Progenitor cell of endocrine pancreas (in vitro differentiated cells): ENCODE measurements at regions not wholly inside any gene's neighbourhood (a gene's known extent, or its start where the extent isn't known, plus 50 kb on each side); places are given as distances from the start of the nearest gene placed in this dataset.
"Not testable (repeated sequence)": the region's sequence is repeated elsewhere in the genome, so short reads cannot be mapped to it uniquely, and the experiment has no call there.

ENCODE experiments used
- DNase-seq: peaks from one replicate; pipeline ENCODE4 v3.0.0; 2021; ENCODE audit warnings: low spot score; ENCODE audit not compliant: unreplicated experiment
- H3K27ac Mint-ChIP-seq: 2 replicates; pipeline ENCODE4 v1.8.0; 2021; ENCODE audit warnings: mild to moderate bottlenecking, moderate library complexity, mixed read lengths
- H3K27me3 Mint-ChIP-seq: 2 replicates; pipeline ENCODE4 v1.8.0; 2021; ENCODE audit warnings: mixed read lengths
- H3K36me3 Mint-ChIP-seq: 2 replicates; pipeline ENCODE4 v1.8.0; 2022; ENCODE audit warnings: mixed read lengths; ENCODE audit not compliant: insufficient read depth
- H3K4me1 Mint-ChIP-seq: 2 replicates; pipeline ENCODE4 v1.8.0; 2021; ENCODE audit warnings: low read depth, mixed read lengths
- H3K4me3 Mint-ChIP-seq: 2 replicates; pipeline ENCODE4 v1.8.0; 2021; ENCODE audit warnings: low read depth, mild to moderate bottlenecking, moderate library complexity, mixed read lengths
- H3K9me3 Mint-ChIP-seq: 2 replicates; pipeline ENCODE4 v1.8.0; 2021; ENCODE audit warnings: low read depth, mixed read lengths
- CTCF ChIP-seq: fragments of 200-600 bp; sonication (generic); IDR thresholded peaks from one replicate; pipeline ENCODE4 v1.5.0; 2021; ENCODE audit warnings: antibody characterized with exemption, mild to moderate bottlenecking; ENCODE audit not compliant: unreplicated experiment

- H3K27me3 Mint-ChIP-seq: peaks cover 2% of the 10 kb centered on the region
Measured at GRCh38 chr7:149669121-149669818, 104.1 kb downstream of the ZNF467 start.

GRCh38 chr7:149666360-149666945 is 106.9 kb downstream of the ZNF467 start:
- no peak overlapping the region for H3K4me3 Mint-ChIP-seq
- no peak for TF ChIP-seq CTCF
- H3K27me3 Mint-ChIP-seq: peaks cover 2% of the 10 kb centered on the region
- no peak overlapping the region for H3K27ac Mint-ChIP-seq
- DNase-seq: no peak
- H3K36me3 Mint-ChIP-seq: no peaks in the 10 kb centered on the region
- H3K9me3 Mint-ChIP-seq: no peaks in the 10 kb centered on the region
- no peaks in the 10 kb centered on the region for H3K4me1 Mint-ChIP-seq

More at GRCh38 chr7:149669121-149669818, 104.1 kb downstream of the ZNF467 start:
- Mint-ChIP-seq H3K9me3 (no peaks in the 10 kb centered on the region), H3K4me1 (peaks cover 11% of the 10 kb centered on the region), H3K27ac (no peak overlapping the region), H3K36me3 (no peaks in the 10 kb centered on the region), H3K4me3 (no peak overlapping the region)
- TF ChIP-seq CTCF: no peak
- no peak for DNase-seq

- not testable (repeated sequence) for H3K4me1 Mint-ChIP-seq, H3K27me3 Mint-ChIP-seq, H3K36me3 Mint-ChIP-seq, H3K27ac Mint-ChIP-seq, H3K9me3 Mint-ChIP-seq, H3K4me3 Mint-ChIP-seq, DNase-seq
Measured at GRCh38 chr7:149665618-149666017, 107.8 kb downstream of the ZNF467 start.

GRCh38 chr7:149664666-149665065 is 108.7 kb downstream of the ZNF467 start:
- no peak for DNase-seq
- TF ChIP-seq CTCF: no peak
- Mint-ChIP-seq H3K4me3 (no peak overlapping the region), H3K4me1 (no peaks in the 10 kb centered on the region), H3K27me3 (no peaks in the 10 kb centered on the region), H3K27ac (no peak overlapping the region), H3K36me3 (no peaks in the 10 kb centered on the region), H3K9me3 (peaks cover 5% of the 10 kb centered on the region)

- Mint-ChIP-seq H3K27me3 (no peaks in the 10 kb centered on the region), H3K27ac (no peak overlapping the region), H3K4me3 (no peak overlapping the region), H3K36me3 (no peaks in the 10 kb centered on the region), H3K4me1 (no peaks in the 10 kb centered on the region), H3K9me3 (peaks cover 7% of the 10 kb centered on the region)
- no peak for TF ChIP-seq CTCF
- no peak for DNase-seq
Measured at GRCh38 chr7:149664176-149664575, 109.2 kb downstream of the ZNF467 start.

GRCh38 chr7:149662591-149663095 is 110.7 kb downstream of the ZNF467 start:
- no peak overlapping the region for H3K27ac Mint-ChIP-seq

More at GRCh38 chr7:149662591-149663095, 110.7 kb downstream of the ZNF467 start:
- Mint-ChIP-seq H3K27me3 (peaks cover 4% of the 10 kb centered on the region), H3K9me3 (peaks cover 10% of the 10 kb centered on the region), H3K4me3 (no peak overlapping the region), H3K36me3 (no peaks in the 10 kb centered on the region), H3K4me1 (no peaks in the 10 kb centered on the region)
- peak; percentile 64 for TF ChIP-seq CTCF
- DNase-seq: peak; percentile 41
